ENCODE measurements at regions not wholly inside any gene's neighbourhood (a gene's known extent, or its start where the extent isn't known, plus 50 kb on each side); places are given as distances from the start of the nearest gene placed in this dataset.
"Not testable (repeated sequence)": the region's sequence is repeated elsewhere in the genome, so short reads cannot be mapped to it uniquely, and the experiment has no call there.

GRCh38 chrX:11007076-11007475 lies 104.1 kb upstream of the HCCS start:
- not testable (repeated sequence) for TF ChIP-seq CTCF (IDR thresholded peaks at IDR 0.05; ENCODE audit: low read length); EZH2phosphoT487 (IDR thresholded peaks at IDR 0.05; ENCODE audit: low read length); EZH2 (optimal IDR thresholded peaks at IDR 0.05; ENCODE audit: low read depth, low read length)
